HG02798 (cell line): ENCODE measurements at regions not wholly inside any gene's neighbourhood (a gene's known extent, or its start where the extent isn't known, plus 50 kb on each side); places are given as distances from the start of the nearest gene placed in this dataset.

Experiments used
- ATAC-seq: cut with Tn5 transposase; IDR thresholded peaks from one replicate; pipeline ENCODE4 v1.9.1; 2021; ENCODE audit warnings: mild to moderate bottlenecking; ENCODE audit not compliant: unreplicated experiment, poor library complexity

GRCh38 chr6:164283574-164283973 lies 869.1 kb downstream of the QKI start:
- ATAC-seq = no peak

- ATAC-seq = no peak
Observed at GRCh38 chr6:164276211-164276610, 861.7 kb downstream of the QKI start.

DNA sequence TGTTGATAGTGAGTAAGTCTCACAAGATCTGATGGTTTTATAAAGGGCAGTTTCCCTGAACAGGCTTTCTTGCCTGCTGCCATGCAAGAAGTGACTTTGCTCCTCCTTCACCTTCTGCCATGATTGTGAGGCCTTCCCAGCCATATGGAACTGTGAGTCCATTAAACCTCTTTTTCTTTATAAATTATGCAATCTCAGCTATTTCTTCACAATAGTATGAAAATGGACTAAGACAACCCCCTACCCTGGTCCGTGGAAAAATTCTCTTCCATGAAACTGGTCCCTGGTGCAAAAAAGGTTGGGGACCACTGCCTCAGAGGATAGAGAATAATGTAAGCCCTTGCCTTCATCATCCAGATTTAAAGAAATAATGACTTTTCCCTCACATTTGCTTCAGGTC lies 861.3 kb downstream of the QKI start:
- no peak for ATAC-seq

- ATAC-seq = no peak
Observed at GRCh38 chr6:164274493-164274892, 860.0 kb downstream of the QKI start.

- no peak for ATAC-seq
Observed at GRCh38 chr6:164273491-164273890, 859.0 kb downstream of the QKI start.

GRCh38 chr6:164266851-164267250 lies 852.3 kb downstream of the QKI start:
- ATAC-seq = no peak

GRCh38 chr6:164262348-164262747 lies 847.8 kb downstream of the QKI start:
- no peak for ATAC-seq

DNA sequence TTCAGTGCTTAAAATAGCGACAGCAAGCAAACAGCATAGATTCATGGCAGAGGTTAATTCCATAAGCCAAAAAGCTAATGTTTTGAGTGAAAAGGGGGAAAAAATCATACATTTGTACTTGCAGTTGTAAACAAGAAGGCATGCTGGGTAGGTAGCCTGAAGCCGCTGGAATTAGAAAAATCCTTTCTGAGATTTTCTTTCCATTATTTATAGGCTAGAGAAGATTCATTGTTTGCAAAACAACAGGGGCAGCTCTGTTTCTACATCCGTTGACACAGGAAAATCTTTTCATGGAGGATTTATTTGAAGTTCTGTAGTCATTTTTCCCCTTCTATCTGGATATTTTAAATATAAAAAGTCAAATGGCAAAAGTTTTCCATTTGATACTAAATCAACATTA lies 843.9 kb downstream of the QKI start:
- no peak for ATAC-seq

- no peak for ATAC-seq
Observed at GRCh38 chr6:164252948-164253347, 838.4 kb downstream of the QKI start.

DNA sequence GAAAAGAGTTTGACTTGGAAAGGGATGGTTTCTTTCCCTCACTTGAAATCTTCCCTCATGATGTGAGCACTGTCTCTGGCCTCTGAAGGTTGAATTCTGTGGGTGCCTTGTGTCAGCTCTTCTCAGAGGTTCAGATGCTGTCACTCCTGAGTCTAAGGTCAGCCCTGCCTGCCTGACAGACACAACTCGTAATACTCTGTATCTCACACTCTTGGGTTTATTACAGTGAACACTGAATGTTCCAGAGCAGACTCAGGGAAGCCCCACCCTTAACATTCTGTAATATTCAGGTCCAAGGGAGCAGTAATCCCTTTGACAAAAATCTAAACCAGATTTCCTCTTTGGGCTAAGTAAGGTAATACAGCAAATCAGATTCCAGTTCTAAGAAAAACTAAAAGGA lies 837.8 kb downstream of the QKI start:
- ATAC-seq = no peak

- ATAC-seq = no peak
Observed at GRCh38 chr6:164247106-164247505, 832.6 kb downstream of the QKI start.

DNA sequence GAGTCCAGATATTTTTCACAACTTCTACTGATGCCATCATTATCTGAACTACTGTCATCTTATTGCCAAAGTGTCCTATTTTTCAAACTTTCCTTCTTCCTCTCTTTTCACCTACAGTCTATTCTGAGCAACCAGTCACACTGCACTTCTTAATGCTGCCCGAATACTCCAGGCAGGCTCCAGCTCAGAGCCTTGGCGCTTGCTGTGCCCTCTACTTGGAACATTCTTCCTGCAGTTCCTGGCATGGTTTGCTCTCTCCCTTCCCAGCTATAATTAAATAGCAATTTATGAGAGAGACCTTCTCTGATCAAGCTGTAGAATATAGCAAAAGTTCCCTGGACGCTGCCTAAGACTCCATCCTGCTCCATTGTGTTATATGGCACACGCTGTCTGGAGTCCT lies 831.6 kb downstream of the QKI start:
- no peak for ATAC-seq

- no peak for ATAC-seq
Observed at GRCh38 chr6:164243949-164244348, 829.4 kb downstream of the QKI start.

DNA sequence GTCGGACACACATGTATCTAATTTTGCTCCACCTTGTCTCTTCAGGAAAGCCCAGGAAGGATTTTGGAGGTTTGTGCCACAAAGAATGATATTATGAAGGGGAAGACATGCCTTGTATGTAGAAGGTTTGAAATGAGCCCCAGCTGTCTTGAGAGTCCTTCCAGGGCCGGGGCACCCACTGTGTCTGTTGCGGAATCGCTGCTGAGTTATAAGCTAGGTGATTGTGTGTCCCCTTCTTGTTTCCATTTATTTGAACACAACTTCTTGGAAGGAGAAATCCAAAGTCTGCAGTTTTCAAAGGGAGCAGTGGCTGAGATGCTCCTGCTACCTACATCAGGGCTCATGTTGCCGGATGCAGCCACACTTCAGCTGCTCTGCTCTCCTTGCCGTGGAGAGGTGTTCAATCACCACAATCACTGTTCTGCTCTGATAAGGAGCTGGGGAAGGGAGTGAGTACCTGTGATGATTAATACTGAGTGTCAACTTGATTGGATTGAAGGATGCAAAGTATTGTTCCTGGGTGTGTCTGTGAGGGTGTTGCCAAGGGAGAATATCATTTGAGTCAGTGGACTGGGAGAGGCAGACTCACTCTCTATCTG lies 828.6 kb downstream of the QKI start:
- no peak for ATAC-seq

- ATAC-seq = no peak
Observed at GRCh38 chr6:164230804-164231203, 816.3 kb downstream of the QKI start.

GRCh38 chr6:164230259-164230658 lies 815.7 kb downstream of the QKI start:
- no peak for ATAC-seq

GRCh38 chr6:164229716-164230115 lies 815.2 kb downstream of the QKI start:
- ATAC-seq = no peak

GRCh38 chr6:164227952-164228522 lies 813.5 kb downstream of the QKI start:
- no peak for ATAC-seq

DNA sequence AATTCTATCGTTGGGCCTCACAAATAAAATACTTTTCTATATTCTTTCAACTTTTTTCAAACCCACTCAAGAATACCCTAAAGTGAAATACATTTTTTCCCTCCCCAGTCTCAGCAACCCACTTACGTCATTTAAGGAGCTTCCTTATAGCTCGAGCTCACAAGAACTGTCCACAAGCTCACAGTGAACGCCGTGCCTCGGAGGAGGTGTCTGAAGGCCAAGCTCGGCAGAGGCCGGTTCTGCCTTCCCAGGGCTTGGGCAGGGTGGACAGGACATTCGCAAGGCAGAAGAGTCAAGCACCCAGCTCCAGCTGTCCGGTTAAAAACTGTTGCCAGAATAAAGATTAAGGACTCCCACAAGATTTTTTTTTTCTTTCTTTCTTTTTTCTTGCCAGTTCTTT lies 802.3 kb downstream of the QKI start:
- ATAC-seq = no peak

DNA sequence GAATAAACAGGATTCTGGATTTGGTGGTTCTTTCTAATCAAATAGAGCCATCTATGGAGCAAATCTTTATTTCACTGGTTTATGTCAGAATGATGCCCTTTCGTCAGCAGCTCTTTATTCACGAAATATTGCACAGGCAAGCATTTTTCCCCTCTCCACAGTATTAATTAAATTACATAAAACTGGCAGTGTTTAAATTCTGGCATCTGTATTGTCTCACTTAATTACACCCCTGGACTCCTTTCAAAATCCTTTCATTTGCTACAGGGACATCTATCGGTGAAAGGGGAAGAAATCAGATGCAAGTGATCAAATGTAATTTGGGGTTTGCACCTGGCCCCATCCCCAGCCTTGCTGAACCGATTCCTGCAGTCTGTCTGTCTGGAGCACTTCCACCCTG lies 801.9 kb downstream of the QKI start:
- no peak for ATAC-seq

DNA sequence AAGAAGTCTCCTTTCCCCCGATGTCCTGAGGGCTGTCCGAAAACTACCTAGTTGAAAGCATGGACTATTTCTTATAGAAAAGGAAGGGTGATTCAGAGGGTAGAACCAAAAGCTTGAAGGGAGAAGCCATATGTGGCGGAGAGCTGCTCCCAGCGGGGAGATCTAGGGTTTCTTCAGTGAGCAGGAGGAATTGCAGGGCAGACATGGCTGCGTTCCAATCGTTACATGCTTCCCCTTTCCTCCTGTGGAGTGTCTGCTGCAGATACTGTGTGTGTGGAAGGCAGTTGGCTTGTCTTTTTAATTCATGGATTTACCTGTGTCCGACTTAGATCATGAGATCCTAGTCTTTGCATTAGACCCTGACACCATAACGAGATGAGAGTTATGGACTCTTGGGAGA lies 799.5 kb downstream of the QKI start:
- no peak for ATAC-seq

DNA sequence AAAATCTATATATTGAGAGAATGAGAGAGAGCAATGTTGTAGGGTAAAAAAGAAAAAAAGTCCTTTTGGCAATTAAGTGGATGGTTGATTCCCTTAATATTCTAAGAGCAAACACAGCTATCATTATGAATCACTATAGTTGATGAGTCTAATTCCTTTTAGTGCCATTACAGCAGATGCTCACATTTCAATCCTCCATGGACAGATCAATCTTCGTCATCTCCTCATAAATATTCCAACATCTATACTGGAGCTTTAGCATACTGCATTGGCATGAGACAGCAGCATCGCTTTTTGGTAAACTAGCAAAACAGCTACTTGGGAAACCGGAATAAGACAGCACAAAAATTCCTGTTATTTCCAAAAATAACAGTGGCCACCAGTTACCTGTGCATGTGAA lies 796.7 kb downstream of the QKI start:
- no peak for ATAC-seq

DNA sequence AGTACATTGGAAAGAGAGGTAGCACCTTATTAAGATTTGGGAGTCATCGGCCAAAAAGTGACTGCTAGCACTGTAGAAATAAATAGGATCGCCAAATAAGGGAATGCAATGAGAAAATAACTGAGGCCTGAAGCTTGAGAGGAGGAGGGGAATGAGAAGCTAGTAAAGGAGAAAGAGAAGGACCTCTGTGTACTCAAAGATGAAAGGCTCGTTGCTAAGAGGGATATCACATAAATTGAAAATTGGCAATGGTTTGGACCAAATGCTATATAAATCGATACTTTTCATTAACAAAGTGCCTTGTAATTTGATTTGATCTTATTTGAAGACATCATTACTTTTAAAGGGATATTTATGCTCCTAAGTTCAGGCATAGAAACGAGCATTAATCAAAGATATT lies 796.3 kb downstream of the QKI start:
- no peak for ATAC-seq
